NCI-H82 (cell line): ENCODE measurements at regions not wholly inside any gene's neighbourhood (a gene's known extent, or its start where the extent isn't known, plus 50 kb on each side); places are given as distances from the start of the nearest gene placed in this dataset.

Source experiments
- DNase-seq: peaks from one replicate; lab custom pipeline; 2025; lab: John Stamatoyannopoulos, UW

GRCh38 chr4:18081708-18082107 lies 60.2 kb upstream of the LCORL start:
- DNase-seq: no peak

GRCh38 chr4:18077808-18078207 lies 56.3 kb upstream of the LCORL start:
- DNase-seq: no peak

GRCh38 chr4:18075823-18076433 lies 54.4 kb upstream of the LCORL start:
- peak; percentile 66 for DNase-seq

GRCh38 chr4:18071894-18072293 lies 50.3 kb upstream of the LCORL start:
- no peak for DNase-seq
